Lower lobe of right lung (tissue), 2 donors: ENCODE measurements at regions not wholly inside any gene's neighbourhood (a gene's known extent, or its start where the extent isn't known, plus 50 kb on each side); places are given as distances from the start of the nearest gene placed in this dataset.

Source experiments
- ATAC-seq, 2 donors: fragments of 200-7000 bp; cut with Tn5 transposase; one replicate each; pipeline ENCODE4 v1.9.1; 2020 to 2022; ENCODE audit warnings: mild to moderate bottlenecking in 2 of 2, moderate library complexity in 2 of 2
- DNase-seq: peaks from one replicate; pipeline ENCODE4 v3.0.0-alpha.2; 2020
- H3K27ac ChIP-seq: fragments of 200-600 bp; one replicate; pipeline ENCODE4 v1.8.0; 2022
- H3K27me3 ChIP-seq: fragments of 200-600 bp; one replicate; pipeline ENCODE4 v1.8.0; 2022; ENCODE audit warnings: low read depth
- H3K36me3 ChIP-seq: fragments of 200-600 bp; one replicate; pipeline ENCODE4 v1.8.0; 2022; ENCODE audit warnings: mild to moderate bottlenecking
- H3K4me1 ChIP-seq: fragments of 200-600 bp; one replicate; pipeline ENCODE4 v1.8.0; 2022
- H3K4me3 ChIP-seq: fragments of 200-600 bp; one replicate; pipeline ENCODE4 v1.8.0; 2022; ENCODE audit warnings: mild to moderate bottlenecking
- H3K9me3 ChIP-seq: fragments of 200-600 bp; one replicate; pipeline ENCODE4 v1.8.0; 2022
- CTCF ChIP-seq: fragments of 200-600 bp; IDR thresholded peaks from one replicate; pipeline ENCODE4 v1.8.0; 2022; ENCODE audit warnings: antibody characterized with exemption, mild to moderate bottlenecking
- intact Hi-C: fragments of 100-400 bp; cut with DNase I; formaldehyde crosslinking; loops from one replicate; pipeline ENCODE4 v1.11.0; 2022
- donor health status: DM: no; HTN: yes; CAD: no; lungs with severe emphysema.

- no peak for DNase-seq
- intact Hi-C loops, result no loop called here
- no peak overlapping the region for H3K27ac ChIP-seq
These were observed 184.4 kb downstream of the VEGFC start for GRCh38 chr4:176608346-176608745.

GRCh38 chr4:176610594-176610993 lies 182.1 kb downstream of the VEGFC start:
- TF ChIP-seq CTCF, result no peak
- Histone ChIP-seq H3K27ac (no peak overlapping the region), H3K9me3 (no peaks in the 10 kb centered on the region), H3K4me1 (no peaks in the 10 kb centered on the region), H3K4me3 (no peak overlapping the region), H3K36me3 (no peaks in the 10 kb centered on the region), H3K27me3 (no peaks in the 10 kb centered on the region)
- DNase-seq (no peak), ATAC-seq (no peak)
- intact Hi-C loops, result no loop called here

More at GRCh38 chr4:176608346-176608745, 184.4 kb downstream of the VEGFC start:
- no peak for ATAC-seq
- no peaks in the 10 kb centered on the region for H3K4me1 ChIP-seq
- no peak overlapping the region for H3K4me3 ChIP-seq
- no peaks in the 10 kb centered on the region for H3K36me3 ChIP-seq
- no peaks in the 10 kb centered on the region for H3K27me3 ChIP-seq
- no peaks in the 10 kb centered on the region for H3K9me3 ChIP-seq
- no peak for TF ChIP-seq CTCF

GRCh38 chr4:176611381-176611780 lies 181.3 kb downstream of the VEGFC start:
- ATAC-seq, result no peak
- intact Hi-C loops, result no loop called here
- Histone ChIP-seq H3K9me3 (no peaks in the 10 kb centered on the region), H3K4me1 (no peaks in the 10 kb centered on the region), H3K27ac (no peak overlapping the region), H3K4me3 (no peak overlapping the region), H3K36me3 (no peaks in the 10 kb centered on the region), H3K27me3 (no peaks in the 10 kb centered on the region)
- TF ChIP-seq CTCF, result no peak
- DNase-seq, result no peak

GRCh38 chr4:176611951-176612350 lies 180.8 kb downstream of the VEGFC start:
- no peak overlapping the region for H3K27ac ChIP-seq
- H3K27me3 ChIP-seq, result no peaks in the 10 kb centered on the region
- intact Hi-C loops, result no loop called here
- no peak for TF ChIP-seq CTCF
- H3K4me3 ChIP-seq, result no peak overlapping the region
- H3K9me3 ChIP-seq, result no peaks in the 10 kb centered on the region
- no peaks in the 10 kb centered on the region for H3K36me3 ChIP-seq
- no peak for DNase-seq
- no peak for ATAC-seq
- no peaks in the 10 kb centered on the region for H3K4me1 ChIP-seq

GRCh38 chr4:176614793-176615192 lies 177.9 kb downstream of the VEGFC start:
- no peak overlapping the region for H3K4me3 ChIP-seq
- H3K36me3 ChIP-seq, result no peaks in the 10 kb centered on the region
- DNase-seq (no peak), ATAC-seq (no peak)
- no peaks in the 10 kb centered on the region for H3K4me1 ChIP-seq
- no peaks in the 10 kb centered on the region for H3K27me3 ChIP-seq
- no peaks in the 10 kb centered on the region for H3K9me3 ChIP-seq
- intact Hi-C loops, result no loop called here
- no peak overlapping the region for H3K27ac ChIP-seq
- TF ChIP-seq CTCF, result no peak

GRCh38 chr4:176616151-176616550 lies 176.6 kb downstream of the VEGFC start:
- Histone ChIP-seq H3K27me3 (no peaks in the 10 kb centered on the region), H3K27ac (no peak overlapping the region), H3K36me3 (no peaks in the 10 kb centered on the region), H3K9me3 (no peaks in the 10 kb centered on the region), H3K4me3 (no peak overlapping the region), H3K4me1 (no peaks in the 10 kb centered on the region)
- ATAC-seq (no peak), DNase-seq (no peak)
- TF ChIP-seq CTCF, result no peak
- intact Hi-C loops, result no loop called here
